ENCODE measurements at regions not wholly inside any gene's neighbourhood (a gene's known extent, or its start where the extent isn't known, plus 50 kb on each side); places are given as distances from the start of the nearest gene placed in this dataset.
"Not testable (repeated sequence)": the region's sequence is repeated elsewhere in the genome, so short reads cannot be mapped to it uniquely, and the experiment has no call there.

- not testable (repeated sequence) for H3K9ac ChIP-seq (ENCODE audit: low read length)
These were observed 231.5 kb downstream of the NPIPA7 start for GRCh38 chr16:16610389-16610967.

GRCh38 chr16:16613212-16613611 lies 234.3 kb downstream of the NPIPA7 start:
- not testable (repeated sequence) for H3K23ac ChIP-seq (ENCODE audit: low read length in 2 of 2); H4K8ac ChIP-seq (ENCODE audit: low read length); H3K9ac ChIP-seq (ENCODE audit: low read length); H3K36me3 ChIP-seq (ENCODE audit: control insufficient read depth in 1 of 2, insufficient read depth in 2 of 2, low read depth in 1 of 2, low read length in 2 of 2); H4K91ac ChIP-seq (ENCODE audit: low read length); H2AK5ac ChIP-seq (ENCODE audit: low read length, severe bottlenecking); H3K4me2 ChIP-seq (ENCODE audit: low read length, poor library complexity, severe bottlenecking); H3K18ac ChIP-seq (ENCODE audit: low read depth in 1 of 2, low read length in 2 of 2); H3K4me3 ChIP-seq (ENCODE audit: insufficient read depth in 1 of 2, low read depth in 1 of 2, low read length in 2 of 2); H3K9me3 ChIP-seq (ENCODE audit: control insufficient read depth, low read length); H2BK120ac ChIP-seq (ENCODE audit: low read depth, low read length); H3K4me1 ChIP-seq (ENCODE audit: control insufficient read depth, insufficient read depth, low read depth, low read length); H2BK5ac ChIP-seq (ENCODE audit: low read depth, low read length, poor library complexity, severe bottlenecking); H3K27me3 ChIP-seq (ENCODE audit: control insufficient read depth in 1 of 2, insufficient read depth in 1 of 2, low read length in 2 of 2); H3K79me1 ChIP-seq (replicated peaks; ENCODE audit: low read length, poor library complexity, severe bottlenecking); H2AFZ ChIP-seq (ENCODE audit: low read depth, low read length); H2BK15ac ChIP-seq (ENCODE audit: low read depth, poor library complexity, severe bottlenecking); H3K27ac ChIP-seq (ENCODE audit: low read length, poor library complexity, severe bottlenecking); DNase-seq; H2BK12ac ChIP-seq (ENCODE audit: low read length in 2 of 2); H3K4ac ChIP-seq (ENCODE audit: low read depth in 1 of 2, low read length in 2 of 2); H3K14ac ChIP-seq (ENCODE audit: low read length in 2 of 2)
- WGBS: no CpG with 5 or more reads among the region's 4 CpGs

More at GRCh38 chr16:16610389-16610967, 231.5 kb downstream of the NPIPA7 start:
- not testable (repeated sequence) for H3K4me1 ChIP-seq (ENCODE audit: control insufficient read depth, insufficient read depth, low read depth, low read length); H2AFZ ChIP-seq (ENCODE audit: low read depth, low read length); H3K23ac ChIP-seq (ENCODE audit: low read length in 2 of 2); H3K27me3 ChIP-seq (ENCODE audit: control insufficient read depth in 1 of 2, insufficient read depth in 1 of 2, low read length in 2 of 2); H2AK5ac ChIP-seq (ENCODE audit: low read length, severe bottlenecking); H4K8ac ChIP-seq (ENCODE audit: low read length); H3K79me1 ChIP-seq (replicated peaks; ENCODE audit: low read length, poor library complexity, severe bottlenecking); H3K4me3 ChIP-seq (ENCODE audit: insufficient read depth in 1 of 2, low read depth in 1 of 2, low read length in 2 of 2); H3K4ac ChIP-seq (ENCODE audit: low read depth in 1 of 2, low read length in 2 of 2); H3K18ac ChIP-seq (ENCODE audit: low read depth in 1 of 2, low read length in 2 of 2); DNase-seq; H2BK120ac ChIP-seq (ENCODE audit: low read depth, low read length); H3K36me3 ChIP-seq (ENCODE audit: control insufficient read depth in 1 of 2, insufficient read depth in 2 of 2, low read depth in 1 of 2, low read length in 2 of 2); H3K14ac ChIP-seq (ENCODE audit: low read length in 2 of 2); H2BK12ac ChIP-seq (ENCODE audit: low read length in 2 of 2); H2BK15ac ChIP-seq (ENCODE audit: low read depth, poor library complexity, severe bottlenecking); H3K27ac ChIP-seq (ENCODE audit: low read length, poor library complexity, severe bottlenecking); H4K91ac ChIP-seq (ENCODE audit: low read length); H2BK5ac ChIP-seq (ENCODE audit: low read depth, low read length, poor library complexity, severe bottlenecking); H3K9me3 ChIP-seq (ENCODE audit: control insufficient read depth, low read length); H3K4me2 ChIP-seq (ENCODE audit: low read length, poor library complexity, severe bottlenecking)
- WGBS: 83% methylated on average over 3 of the region's 10 CpGs

GRCh38 chr16:16614484-16614883 lies 235.5 kb downstream of the NPIPA7 start:
- not testable (repeated sequence) for H2BK5ac ChIP-seq (ENCODE audit: low read depth, low read length, poor library complexity, severe bottlenecking); H2AK5ac ChIP-seq (ENCODE audit: low read length, severe bottlenecking); H3K27ac ChIP-seq (ENCODE audit: low read length, poor library complexity, severe bottlenecking); H4K91ac ChIP-seq (ENCODE audit: low read length); H2BK15ac ChIP-seq (ENCODE audit: low read depth, poor library complexity, severe bottlenecking); H3K4ac ChIP-seq (ENCODE audit: low read depth in 1 of 2, low read length in 2 of 2); H3K36me3 ChIP-seq (ENCODE audit: control insufficient read depth in 1 of 2, insufficient read depth in 2 of 2, low read depth in 1 of 2, low read length in 2 of 2); H2BK12ac ChIP-seq (ENCODE audit: low read length in 2 of 2); H3K9me3 ChIP-seq (ENCODE audit: control insufficient read depth, low read length); H4K8ac ChIP-seq (ENCODE audit: low read length); H2BK120ac ChIP-seq (ENCODE audit: low read depth, low read length); DNase-seq; H3K23ac ChIP-seq (ENCODE audit: low read length in 2 of 2); H3K9ac ChIP-seq (ENCODE audit: low read length); H3K27me3 ChIP-seq (ENCODE audit: control insufficient read depth in 1 of 2, insufficient read depth in 1 of 2, low read length in 2 of 2); H3K79me1 ChIP-seq (replicated peaks; ENCODE audit: low read length, poor library complexity, severe bottlenecking); H3K4me2 ChIP-seq (ENCODE audit: low read length, poor library complexity, severe bottlenecking); H3K4me3 ChIP-seq (ENCODE audit: insufficient read depth in 1 of 2, low read depth in 1 of 2, low read length in 2 of 2); H3K14ac ChIP-seq (ENCODE audit: low read length in 2 of 2); H2AFZ ChIP-seq (ENCODE audit: low read depth, low read length); H3K4me1 ChIP-seq (ENCODE audit: control insufficient read depth, insufficient read depth, low read depth, low read length); H3K18ac ChIP-seq (ENCODE audit: low read depth in 1 of 2, low read length in 2 of 2)
- 53% methylated on average over 3 of the region's 6 CpGs for WGBS

GRCh38 chr16:16618963-16619465 lies 240.1 kb downstream of the NPIPA7 start:
- H2BK12ac ChIP-seq (ENCODE audit: low read length in 2 of 2); H3K4me1 ChIP-seq (ENCODE audit: control insufficient read depth, insufficient read depth, low read depth, low read length); H4K91ac ChIP-seq (ENCODE audit: low read length); H2AK5ac ChIP-seq (ENCODE audit: low read length, severe bottlenecking); H2BK5ac ChIP-seq (ENCODE audit: low read depth, low read length, poor library complexity, severe bottlenecking); H3K27ac ChIP-seq (ENCODE audit: low read length, poor library complexity, severe bottlenecking); H3K79me1 ChIP-seq (replicated peaks; ENCODE audit: low read length, poor library complexity, severe bottlenecking); H3K23ac ChIP-seq (ENCODE audit: low read length in 2 of 2); H3K4me3 ChIP-seq (ENCODE audit: insufficient read depth in 1 of 2, low read depth in 1 of 2, low read length in 2 of 2); H4K8ac ChIP-seq (ENCODE audit: low read length); H2AFZ ChIP-seq (ENCODE audit: low read depth, low read length); H2BK15ac ChIP-seq (ENCODE audit: low read depth, poor library complexity, severe bottlenecking); H3K36me3 ChIP-seq (ENCODE audit: control insufficient read depth in 1 of 2, insufficient read depth in 2 of 2, low read depth in 1 of 2, low read length in 2 of 2); H3K14ac ChIP-seq (ENCODE audit: low read length in 2 of 2); H3K9ac ChIP-seq (ENCODE audit: low read length); H3K4me2 ChIP-seq (ENCODE audit: low read length, poor library complexity, severe bottlenecking); DNase-seq; H3K4ac ChIP-seq (ENCODE audit: low read depth in 1 of 2, low read length in 2 of 2); H2BK120ac ChIP-seq (ENCODE audit: low read depth, low read length); H3K27me3 ChIP-seq (ENCODE audit: control insufficient read depth in 1 of 2, insufficient read depth in 1 of 2, low read length in 2 of 2); H3K9me3 ChIP-seq (ENCODE audit: control insufficient read depth, low read length); H3K18ac ChIP-seq (ENCODE audit: low read depth in 1 of 2, low read length in 2 of 2): not testable (repeated sequence)
- WGBS: 90% methylated on average over 26 of the region's 33 CpGs
